ENCODE measurements at regions not wholly inside any gene's neighbourhood (a gene's known extent, or its start where the extent isn't known, plus 50 kb on each side); places are given as distances from the start of the nearest gene placed in this dataset.

DNA sequence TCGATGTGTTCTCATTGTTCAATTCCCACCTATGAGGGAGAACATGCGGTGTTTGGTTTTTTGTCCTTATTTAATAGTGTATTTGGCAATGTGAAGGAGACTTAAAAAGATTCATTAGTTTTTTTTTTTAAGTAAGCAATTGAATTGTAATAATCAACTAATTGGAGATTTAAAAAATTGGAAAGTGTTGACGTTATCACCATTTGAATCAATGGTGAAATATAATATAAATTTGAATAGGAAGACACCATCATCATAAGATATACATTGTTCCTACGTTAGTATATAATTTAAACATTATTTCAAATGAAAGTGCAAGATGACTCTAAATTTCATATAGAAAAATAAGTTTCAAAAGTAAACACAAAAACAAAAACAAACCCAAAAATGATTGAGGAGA lies 2858.1 kb upstream of the PCDH20 start (continued):
- TF ChIP-seq, protein P1, sequence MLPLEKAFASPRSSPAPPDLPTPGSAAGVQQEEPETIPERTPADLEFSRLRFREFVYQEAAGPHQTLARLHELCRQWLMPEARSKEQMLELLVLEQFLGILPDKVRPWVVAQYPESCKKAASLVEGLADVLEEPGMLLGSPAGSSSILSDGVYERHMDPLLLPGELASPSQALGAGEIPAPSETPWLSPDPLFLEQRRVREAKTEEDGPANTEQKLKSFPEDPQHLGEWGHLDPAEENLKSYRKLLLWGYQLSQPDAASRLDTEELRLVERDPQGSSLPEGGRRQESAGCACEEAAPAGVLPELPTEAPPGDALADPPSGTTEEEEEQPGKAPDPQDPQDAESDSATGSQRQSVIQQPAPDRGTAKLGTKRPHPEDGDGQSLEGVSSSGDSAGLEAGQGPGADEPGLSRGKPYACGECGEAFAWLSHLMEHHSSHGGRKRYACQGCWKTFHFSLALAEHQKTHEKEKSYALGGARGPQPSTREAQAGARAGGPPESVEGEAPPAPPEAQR (CRISPR knock-in tag; IDR thresholded peaks at IDR 0.05), result no peak
- TF ChIP-seq ZNF396 (CRISPR knock-in tag; IDR thresholded peaks at IDR 0.05; ENCODE audit: borderline replicate concordance), result no peak
- TF ChIP-seq, protein P2, sequence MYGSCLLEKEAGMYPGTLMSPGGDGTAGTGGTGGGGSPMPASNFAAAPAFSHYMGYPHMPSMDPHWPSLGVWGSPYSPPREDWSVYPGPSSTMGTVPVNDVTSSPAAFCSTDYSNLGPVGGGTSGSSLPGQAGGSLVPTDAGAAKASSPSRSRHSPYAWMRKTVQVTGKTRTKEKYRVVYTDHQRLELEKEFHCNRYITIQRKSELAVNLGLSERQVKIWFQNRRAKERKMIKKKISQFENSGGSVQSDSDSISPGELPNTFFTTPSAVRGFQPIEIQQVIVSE (CRISPR knock-in tag; IDR thresholded peaks at IDR 0.05; ENCODE audit: borderline replicate concordance), result no peak
- no peak for TF ChIP-seq KAT7 (CRISPR knock-in tag; IDR thresholded peaks at IDR 0.05; ENCODE audit: borderline replicate concordance)
- TF ChIP-seq, protein P3, sequence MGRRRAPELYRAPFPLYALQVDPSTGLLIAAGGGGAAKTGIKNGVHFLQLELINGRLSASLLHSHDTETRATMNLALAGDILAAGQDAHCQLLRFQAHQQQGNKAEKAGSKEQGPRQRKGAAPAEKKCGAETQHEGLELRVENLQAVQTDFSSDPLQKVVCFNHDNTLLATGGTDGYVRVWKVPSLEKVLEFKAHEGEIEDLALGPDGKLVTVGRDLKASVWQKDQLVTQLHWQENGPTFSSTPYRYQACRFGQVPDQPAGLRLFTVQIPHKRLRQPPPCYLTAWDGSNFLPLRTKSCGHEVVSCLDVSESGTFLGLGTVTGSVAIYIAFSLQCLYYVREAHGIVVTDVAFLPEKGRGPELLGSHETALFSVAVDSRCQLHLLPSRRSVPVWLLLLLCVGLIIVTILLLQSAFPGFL (CRISPR knock-in tag; IDR thresholded peaks at IDR 0.05; ENCODE audit: borderline replicate concordance), result no peak
- TF ChIP-seq, protein P4, sequence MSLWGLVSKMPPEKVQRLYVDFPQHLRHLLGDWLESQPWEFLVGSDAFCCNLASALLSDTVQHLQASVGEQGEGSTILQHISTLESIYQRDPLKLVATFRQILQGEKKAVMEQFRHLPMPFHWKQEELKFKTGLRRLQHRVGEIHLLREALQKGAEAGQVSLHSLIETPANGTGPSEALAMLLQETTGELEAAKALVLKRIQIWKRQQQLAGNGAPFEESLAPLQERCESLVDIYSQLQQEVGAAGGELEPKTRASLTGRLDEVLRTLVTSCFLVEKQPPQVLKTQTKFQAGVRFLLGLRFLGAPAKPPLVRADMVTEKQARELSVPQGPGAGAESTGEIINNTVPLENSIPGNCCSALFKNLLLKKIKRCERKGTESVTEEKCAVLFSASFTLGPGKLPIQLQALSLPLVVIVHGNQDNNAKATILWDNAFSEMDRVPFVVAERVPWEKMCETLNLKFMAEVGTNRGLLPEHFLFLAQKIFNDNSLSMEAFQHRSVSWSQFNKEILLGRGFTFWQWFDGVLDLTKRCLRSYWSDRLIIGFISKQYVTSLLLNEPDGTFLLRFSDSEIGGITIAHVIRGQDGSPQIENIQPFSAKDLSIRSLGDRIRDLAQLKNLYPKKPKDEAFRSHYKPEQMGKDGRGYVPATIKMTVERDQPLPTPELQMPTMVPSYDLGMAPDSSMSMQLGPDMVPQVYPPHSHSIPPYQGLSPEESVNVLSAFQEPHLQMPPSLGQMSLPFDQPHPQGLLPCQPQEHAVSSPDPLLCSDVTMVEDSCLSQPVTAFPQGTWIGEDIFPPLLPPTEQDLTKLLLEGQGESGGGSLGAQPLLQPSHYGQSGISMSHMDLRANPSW (CRISPR knock-in tag; conservative IDR thresholded peaks at IDR 0.05; ENCODE audit: low read depth), result no peak
- no peak for TF ChIP-seq NFE2L1 (CRISPR knock-in tag; IDR thresholded peaks at IDR 0.05)

DNA sequence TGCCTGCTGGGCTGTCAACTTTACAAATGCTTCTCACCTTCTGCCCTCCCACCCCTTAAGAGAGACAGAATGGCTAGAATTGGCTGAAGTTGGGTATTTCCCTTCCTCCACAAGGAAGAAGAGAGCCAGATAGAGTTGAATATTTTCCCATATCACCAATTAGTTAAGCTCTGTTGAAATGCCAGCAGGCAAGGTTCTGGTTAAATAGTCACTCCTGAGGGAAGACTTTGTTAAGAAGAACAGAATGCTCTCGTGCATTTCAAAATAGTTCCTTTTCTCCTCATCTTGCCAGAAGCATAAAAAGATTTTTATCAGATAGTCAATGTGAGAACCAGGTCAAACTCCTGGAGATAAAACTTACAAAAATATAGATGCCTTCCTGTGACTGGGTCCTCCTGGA lies 2857.0 kb upstream of the PCDH20 start:
- ATAC-seq (no peak), DNase-seq (ENCODE audit: low spot score) (no peak)
- H3K4me1 Mint-ChIP-seq, result peaks cover 3% of the 10 kb centered on the region; the same call in 1 of the 2 replicates
- peaks cover 9% of the 10 kb centered on the region for H3K36me3 Mint-ChIP-seq
- H3K9me3 Mint-ChIP-seq, result peaks cover 11% of the 10 kb centered on the region
- no peak overlapping the region for H3K27ac Mint-ChIP-seq
- TF ChIP-seq TCF7 (CRISPR knock-in tag; IDR thresholded peaks at IDR 0.05; ENCODE audit: low read depth) (no peak), RORB (CRISPR knock-in tag; IDR thresholded peaks at IDR 0.05) (no peak), CBFB (CRISPR knock-in tag; IDR thresholded peaks at IDR 0.05; ENCODE audit: low read depth) (no peak), KAT7 (CRISPR knock-in tag; IDR thresholded peaks at IDR 0.05; ENCODE audit: borderline replicate concordance) (no peak)
- TF ChIP-seq, protein P5, sequence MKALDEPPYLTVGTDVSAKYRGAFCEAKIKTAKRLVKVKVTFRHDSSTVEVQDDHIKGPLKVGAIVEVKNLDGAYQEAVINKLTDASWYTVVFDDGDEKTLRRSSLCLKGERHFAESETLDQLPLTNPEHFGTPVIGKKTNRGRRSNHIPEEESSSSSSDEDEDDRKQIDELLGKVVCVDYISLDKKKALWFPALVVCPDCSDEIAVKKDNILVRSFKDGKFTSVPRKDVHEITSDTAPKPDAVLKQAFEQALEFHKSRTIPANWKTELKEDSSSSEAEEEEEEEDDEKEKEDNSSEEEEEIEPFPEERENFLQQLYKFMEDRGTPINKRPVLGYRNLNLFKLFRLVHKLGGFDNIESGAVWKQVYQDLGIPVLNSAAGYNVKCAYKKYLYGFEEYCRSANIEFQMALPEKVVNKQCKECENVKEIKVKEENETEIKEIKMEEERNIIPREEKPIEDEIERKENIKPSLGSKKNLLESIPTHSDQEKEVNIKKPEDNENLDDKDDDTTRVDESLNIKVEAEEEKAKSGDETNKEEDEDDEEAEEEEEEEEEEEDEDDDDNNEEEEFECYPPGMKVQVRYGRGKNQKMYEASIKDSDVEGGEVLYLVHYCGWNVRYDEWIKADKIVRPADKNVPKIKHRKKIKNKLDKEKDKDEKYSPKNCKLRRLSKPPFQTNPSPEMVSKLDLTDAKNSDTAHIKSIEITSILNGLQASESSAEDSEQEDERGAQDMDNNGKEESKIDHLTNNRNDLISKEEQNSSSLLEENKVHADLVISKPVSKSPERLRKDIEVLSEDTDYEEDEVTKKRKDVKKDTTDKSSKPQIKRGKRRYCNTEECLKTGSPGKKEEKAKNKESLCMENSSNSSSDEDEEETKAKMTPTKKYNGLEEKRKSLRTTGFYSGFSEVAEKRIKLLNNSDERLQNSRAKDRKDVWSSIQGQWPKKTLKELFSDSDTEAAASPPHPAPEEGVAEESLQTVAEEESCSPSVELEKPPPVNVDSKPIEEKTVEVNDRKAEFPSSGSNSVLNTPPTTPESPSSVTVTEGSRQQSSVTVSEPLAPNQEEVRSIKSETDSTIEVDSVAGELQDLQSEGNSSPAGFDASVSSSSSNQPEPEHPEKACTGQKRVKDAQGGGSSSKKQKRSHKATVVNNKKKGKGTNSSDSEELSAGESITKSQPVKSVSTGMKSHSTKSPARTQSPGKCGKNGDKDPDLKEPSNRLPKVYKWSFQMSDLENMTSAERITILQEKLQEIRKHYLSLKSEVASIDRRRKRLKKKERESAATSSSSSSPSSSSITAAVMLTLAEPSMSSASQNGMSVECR (CRISPR knock-in tag; IDR thresholded peaks at IDR 0.05; ENCODE audit: borderline replicate concordance), result no peak
- TF ChIP-seq, protein P6, sequence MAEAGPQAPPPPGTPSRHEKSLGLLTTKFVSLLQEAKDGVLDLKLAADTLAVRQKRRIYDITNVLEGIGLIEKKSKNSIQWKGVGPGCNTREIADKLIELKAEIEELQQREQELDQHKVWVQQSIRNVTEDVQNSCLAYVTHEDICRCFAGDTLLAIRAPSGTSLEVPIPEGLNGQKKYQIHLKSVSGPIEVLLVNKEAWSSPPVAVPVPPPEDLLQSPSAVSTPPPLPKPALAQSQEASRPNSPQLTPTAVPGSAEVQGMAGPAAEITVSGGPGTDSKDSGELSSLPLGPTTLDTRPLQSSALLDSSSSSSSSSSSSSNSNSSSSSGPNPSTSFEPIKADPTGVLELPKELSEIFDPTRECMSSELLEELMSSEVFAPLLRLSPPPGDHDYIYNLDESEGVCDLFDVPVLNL (CRISPR knock-in tag; IDR thresholded peaks at IDR 0.05; ENCODE audit: borderline replicate concordance, low read depth), result no peak
- TF ChIP-seq, protein P7, sequence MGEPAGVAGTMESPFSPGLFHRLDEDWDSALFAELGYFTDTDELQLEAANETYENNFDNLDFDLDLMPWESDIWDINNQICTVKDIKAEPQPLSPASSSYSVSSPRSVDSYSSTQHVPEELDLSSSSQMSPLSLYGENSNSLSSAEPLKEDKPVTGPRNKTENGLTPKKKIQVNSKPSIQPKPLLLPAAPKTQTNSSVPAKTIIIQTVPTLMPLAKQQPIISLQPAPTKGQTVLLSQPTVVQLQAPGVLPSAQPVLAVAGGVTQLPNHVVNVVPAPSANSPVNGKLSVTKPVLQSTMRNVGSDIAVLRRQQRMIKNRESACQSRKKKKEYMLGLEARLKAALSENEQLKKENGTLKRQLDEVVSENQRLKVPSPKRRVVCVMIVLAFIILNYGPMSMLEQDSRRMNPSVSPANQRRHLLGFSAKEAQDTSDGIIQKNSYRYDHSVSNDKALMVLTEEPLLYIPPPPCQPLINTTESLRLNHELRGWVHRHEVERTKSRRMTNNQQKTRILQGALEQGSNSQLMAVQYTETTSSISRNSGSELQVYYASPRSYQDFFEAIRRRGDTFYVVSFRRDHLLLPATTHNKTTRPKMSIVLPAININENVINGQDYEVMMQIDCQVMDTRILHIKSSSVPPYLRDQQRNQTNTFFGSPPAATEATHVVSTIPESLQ (CRISPR knock-in tag; IDR thresholded peaks at IDR 0.05), result no peak
- ChIA-PET POLR2A (no interaction called here), CTCF (no interaction called here)
- H3K27me3 Mint-ChIP-seq (ENCODE audit: low read depth), result no peaks in the 10 kb centered on the region
- no peak overlapping the region for H3K4me3 Mint-ChIP-seq
